ENCODE measurements at regions not wholly inside any gene's neighbourhood (a gene's known extent, or its start where the extent isn't known, plus 50 kb on each side); places are given as distances from the start of the nearest gene placed in this dataset.

DNA sequence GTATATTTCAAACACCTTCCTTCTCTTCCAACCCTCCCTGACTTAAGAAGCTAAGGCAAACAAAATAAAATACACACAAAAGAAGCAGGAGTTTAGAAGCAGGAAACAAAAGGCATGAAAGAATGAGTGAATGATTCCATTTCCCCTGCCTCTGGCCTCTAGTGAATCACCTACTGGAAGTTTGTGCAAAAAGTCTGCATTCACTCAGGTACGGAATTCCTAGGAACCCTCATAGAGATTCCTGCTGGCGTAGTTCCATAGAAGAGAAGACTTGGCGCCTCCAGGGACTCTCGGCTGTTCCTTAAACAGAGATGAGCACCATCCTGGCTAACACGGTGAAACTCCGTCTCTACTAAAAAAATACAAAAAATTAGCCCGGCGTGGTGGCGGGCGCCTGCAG is 125.9 kb upstream of the TBL1X start:
- Histone ChIP-seq H3K56ac (ENCODE audit: extremely low read depth, insufficient read depth, low read length) (no peak overlapping the region), H2AFZ (replicated peaks; ENCODE audit: low read length, poor library complexity) (no peak overlapping the region), H2BK120ac (ENCODE audit: low read depth, low read length) (no peak overlapping the region), H3K79me1 (ENCODE audit: low read depth in 1 of 2, low read length in 2 of 2) (no peaks in the 10 kb centered on the region), H2BK15ac (ENCODE audit: low read depth, low read length) (no peak overlapping the region), H3K18ac (ENCODE audit: low read depth, low read length) (no peak overlapping the region), H3K23ac (ENCODE audit: low read depth, low read length) (no peak overlapping the region), H3K27me3 (ENCODE audit: control insufficient read depth, insufficient read depth, low read length) (no peaks in the 10 kb centered on the region), H2AK9ac (replicated peaks; ENCODE audit: low read depth, low read length, poor library complexity) (no peak overlapping the region), H4K20me1 (ENCODE audit: insufficient read depth, low read length) (no peaks in the 10 kb centered on the region), H4K8ac (ENCODE audit: low read depth in 2 of 2, low read length in 2 of 2) (no peak overlapping the region), H2BK5ac (ENCODE audit: low read depth, low read length, poor library complexity, severe bottlenecking) (no peak overlapping the region), H3K4me3 (ENCODE audit: insufficient read depth, low read depth, low read length) (no peak overlapping the region), H3K14ac (replicated peaks; ENCODE audit: low read depth, low read length) (no peak overlapping the region), H3K4ac (ENCODE audit: low read depth, low read length) (no peak overlapping the region), H3K27ac (ENCODE audit: insufficient read depth, low read length) (no peak overlapping the region), H3K4me2 (ENCODE audit: low read depth, low read length) (no peak overlapping the region), H3K9me3 (ENCODE audit: control insufficient read depth, insufficient read depth, low read length) (no peaks in the 10 kb centered on the region), H4K91ac (ENCODE audit: insufficient read depth, low read depth, low read length) (no peak overlapping the region), H3K36me3 (ENCODE audit: control insufficient read depth, insufficient read depth, low read length) (no peaks in the 10 kb centered on the region), H3K9me1 (ENCODE audit: insufficient read depth, low read length) (no peaks in the 10 kb centered on the region), H2AK5ac (ENCODE audit: low read depth, low read length) (no peak overlapping the region), H4K5ac (ENCODE audit: low read depth, low read length) (no peak overlapping the region), H2BK20ac (ENCODE audit: low read depth, low read length) (no peak overlapping the region), H3K4me1 (ENCODE audit: control insufficient read depth, insufficient read depth, low read length) (peaks cover 10% of the 10 kb centered on the region), H3K9ac (ENCODE audit: low read depth, low read length) (no peak overlapping the region)
- WGBS, 2 experiments (ENCODE audit: extremely low coverage in 2 of 2, insufficient read length in 1 of 2), result 100% methylated on average over 1 of the region's 10 CpGs; no CpG with 5 or more reads in 1 of the 2 experiments
- no TSS peak for BruUV-seq (replicated peaks)
- ChIA-PET POLR2A (ENCODE audit: unreplicated experiment) (no interaction called here), CTCF (no interaction called here)
- TF ChIP-seq, protein P1, sequence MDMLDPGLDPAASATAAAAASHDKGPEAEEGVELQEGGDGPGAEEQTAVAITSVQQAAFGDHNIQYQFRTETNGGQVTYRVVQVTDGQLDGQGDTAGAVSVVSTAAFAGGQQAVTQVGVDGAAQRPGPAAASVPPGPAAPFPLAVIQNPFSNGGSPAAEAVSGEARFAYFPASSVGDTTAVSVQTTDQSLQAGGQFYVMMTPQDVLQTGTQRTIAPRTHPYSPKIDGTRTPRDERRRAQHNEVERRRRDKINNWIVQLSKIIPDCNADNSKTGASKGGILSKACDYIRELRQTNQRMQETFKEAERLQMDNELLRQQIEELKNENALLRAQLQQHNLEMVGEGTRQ (IDR thresholded peaks at IDR 0.05; ENCODE audit: low read depth, low read length), result no peak
- TF ChIP-seq RAD21 (IDR thresholded peaks at IDR 0.05; ENCODE audit: low read length) (no peak), POLR2A (IDR thresholded peaks at IDR 0.05; ENCODE audit: low read depth, low read length) (no peak), CHD1 (IDR thresholded peaks at IDR 0.05; ENCODE audit: low read depth, low read length) (no peak), FOS (IDR thresholded peaks at IDR 0.05; ENCODE audit: low read depth, low read length) (no peak), MAZ (IDR thresholded peaks at IDR 0.05; ENCODE audit: borderline replicate concordance, low read depth, low read length) (no peak), SMC3 (IDR thresholded peaks at IDR 0.05; ENCODE audit: low read depth, low read length) (no peak), MAFK (IDR thresholded peaks at IDR 0.05; ENCODE audit: low read depth, low read length) (no peak), RFX5 (IDR thresholded peaks at IDR 0.05; ENCODE audit: low read depth, low read length) (no peak), MXI1 (IDR thresholded peaks at IDR 0.05; ENCODE audit: borderline replicate concordance, low read depth, low read length) (no peak), BHLHE40 (IDR thresholded peaks at IDR 0.05; ENCODE audit: low read depth, low read length) (no peak), RCOR1 (IDR thresholded peaks at IDR 0.05; ENCODE audit: insufficient replicate concordance, low read length) (no peak), NFE2L2 (IDR thresholded peaks at IDR 0.05; ENCODE audit: low read depth, low read length) (no peak), CEBPB (IDR thresholded peaks at IDR 0.05; ENCODE audit: low read depth, low read length) (no peak)
- TF ChIP-seq, protein P2, sequence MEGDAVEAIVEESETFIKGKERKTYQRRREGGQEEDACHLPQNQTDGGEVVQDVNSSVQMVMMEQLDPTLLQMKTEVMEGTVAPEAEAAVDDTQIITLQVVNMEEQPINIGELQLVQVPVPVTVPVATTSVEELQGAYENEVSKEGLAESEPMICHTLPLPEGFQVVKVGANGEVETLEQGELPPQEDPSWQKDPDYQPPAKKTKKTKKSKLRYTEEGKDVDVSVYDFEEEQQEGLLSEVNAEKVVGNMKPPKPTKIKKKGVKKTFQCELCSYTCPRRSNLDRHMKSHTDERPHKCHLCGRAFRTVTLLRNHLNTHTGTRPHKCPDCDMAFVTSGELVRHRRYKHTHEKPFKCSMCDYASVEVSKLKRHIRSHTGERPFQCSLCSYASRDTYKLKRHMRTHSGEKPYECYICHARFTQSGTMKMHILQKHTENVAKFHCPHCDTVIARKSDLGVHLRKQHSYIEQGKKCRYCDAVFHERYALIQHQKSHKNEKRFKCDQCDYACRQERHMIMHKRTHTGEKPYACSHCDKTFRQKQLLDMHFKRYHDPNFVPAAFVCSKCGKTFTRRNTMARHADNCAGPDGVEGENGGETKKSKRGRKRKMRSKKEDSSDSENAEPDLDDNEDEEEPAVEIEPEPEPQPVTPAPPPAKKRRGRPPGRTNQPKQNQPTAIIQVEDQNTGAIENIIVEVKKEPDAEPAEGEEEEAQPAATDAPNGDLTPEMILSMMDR (conservative IDR thresholded peaks at IDR 0.05; ENCODE audit: low read depth, low read length), result no peak
- TF ChIP-seq, protein P3, sequence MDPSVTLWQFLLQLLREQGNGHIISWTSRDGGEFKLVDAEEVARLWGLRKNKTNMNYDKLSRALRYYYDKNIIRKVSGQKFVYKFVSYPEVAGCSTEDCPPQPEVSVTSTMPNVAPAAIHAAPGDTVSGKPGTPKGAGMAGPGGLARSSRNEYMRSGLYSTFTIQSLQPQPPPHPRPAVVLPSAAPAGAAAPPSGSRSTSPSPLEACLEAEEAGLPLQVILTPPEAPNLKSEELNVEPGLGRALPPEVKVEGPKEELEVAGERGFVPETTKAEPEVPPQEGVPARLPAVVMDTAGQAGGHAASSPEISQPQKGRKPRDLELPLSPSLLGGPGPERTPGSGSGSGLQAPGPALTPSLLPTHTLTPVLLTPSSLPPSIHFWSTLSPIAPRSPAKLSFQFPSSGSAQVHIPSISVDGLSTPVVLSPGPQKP (IDR thresholded peaks at IDR 0.05; ENCODE audit: borderline replicate concordance, low read depth, low read length), result no peak
- dilution Hi-C loops (cut with HindIII; ENCODE audit: low sequenced_read_pairs, unreplicated experiment) (no loop called here), in situ Hi-C loops (cut with MboI; ENCODE audit: low sequenced_read_pairs) (no loop called here), intact Hi-C loops (cut with micrococcal nuclease) (no loop called here)
- ATAC-seq (ENCODE audit: low read depth), result no peak
- no peak for DNase-seq

All from IMR-90 (cell line).